UCSD-AML1 (cell line): ENCODE measurements at regions not wholly inside any gene's neighbourhood (a gene's known extent, or its start where the extent isn't known, plus 50 kb on each side); places are given as distances from the start of the nearest gene placed in this dataset.
"Not testable (repeated sequence)": the region's sequence is repeated elsewhere in the genome, so short reads cannot be mapped to it uniquely, and the experiment has no call there.

Experiments
- DNase-seq: peaks from one replicate; lab custom pipeline; 2025; ENCODE audit not compliant: unreplicated experiment; lab: John Stamatoyannopoulos, UW

DNA sequence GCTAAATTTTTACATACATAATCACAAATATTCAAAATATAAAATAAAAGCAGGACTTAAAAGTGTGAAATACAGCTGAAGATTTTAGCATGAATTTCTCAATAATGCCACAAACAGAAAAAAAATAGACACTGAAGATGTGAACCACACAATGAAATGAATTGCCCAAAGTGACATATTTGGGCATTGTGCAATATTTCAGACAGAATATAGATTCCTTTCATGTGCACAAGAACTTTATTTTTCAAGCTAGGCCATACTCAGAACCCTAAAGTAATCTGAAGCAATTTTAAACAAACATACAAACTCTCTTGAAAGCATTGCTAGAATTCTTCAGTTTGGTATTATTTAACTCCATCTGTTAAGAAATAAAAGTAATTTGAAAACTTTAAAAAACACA lies 764.1 kb downstream of the STIM2 start:
- no peak for DNase-seq

DNA sequence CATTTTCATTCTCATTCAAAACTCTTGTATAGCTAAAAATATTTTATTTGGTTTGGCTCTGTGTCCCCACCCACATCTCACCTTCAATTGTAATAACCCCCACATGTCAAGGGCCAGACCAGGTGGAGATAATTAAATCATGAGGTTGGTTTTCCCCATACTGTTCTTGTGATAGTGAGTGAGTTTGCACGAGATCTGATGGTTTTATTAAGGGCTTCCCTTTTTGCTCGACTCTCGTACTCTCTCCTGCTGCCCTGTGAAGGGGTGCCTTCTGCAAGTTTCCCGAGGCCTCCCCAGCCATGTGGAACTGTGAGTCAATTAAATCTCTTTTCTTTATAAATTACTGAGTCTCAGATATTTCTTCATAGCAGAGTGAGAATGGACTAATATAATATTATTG lies 768.0 kb downstream of the STIM2 start:
- DNase-seq: no peak

DNA sequence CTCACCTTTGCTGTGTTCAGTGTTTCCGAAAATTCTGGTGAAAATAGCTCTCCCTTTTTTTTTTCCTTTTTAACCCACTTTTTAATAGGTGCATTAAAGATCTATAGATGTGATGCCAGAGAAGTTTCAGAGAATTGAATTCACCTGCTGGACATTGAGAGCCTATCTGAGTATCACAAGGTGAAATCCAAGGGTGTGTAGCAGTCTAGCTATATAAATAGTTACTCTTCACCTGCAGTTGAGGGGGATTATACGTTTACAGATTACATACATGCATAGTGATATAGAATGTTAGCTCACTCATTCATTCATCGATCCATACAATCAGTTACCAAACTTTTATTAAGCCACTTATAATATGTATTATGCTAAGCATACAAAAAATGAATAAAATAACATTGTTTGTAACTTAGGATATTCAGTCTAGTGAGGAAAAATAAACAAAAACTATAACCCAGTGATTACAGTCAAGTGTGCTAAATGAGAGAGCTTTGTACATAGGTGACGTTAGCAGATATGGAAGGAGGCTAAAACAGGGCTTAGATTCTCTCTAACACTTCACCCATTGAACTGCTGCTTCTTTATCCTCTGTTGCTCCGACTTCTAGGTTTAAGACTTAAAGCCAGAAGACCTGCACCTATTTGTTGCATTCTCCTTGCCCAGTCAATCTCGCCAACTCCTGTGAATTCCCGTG lies 769.0 kb downstream of the STIM2 start:
- no peak for DNase-seq

DNA sequence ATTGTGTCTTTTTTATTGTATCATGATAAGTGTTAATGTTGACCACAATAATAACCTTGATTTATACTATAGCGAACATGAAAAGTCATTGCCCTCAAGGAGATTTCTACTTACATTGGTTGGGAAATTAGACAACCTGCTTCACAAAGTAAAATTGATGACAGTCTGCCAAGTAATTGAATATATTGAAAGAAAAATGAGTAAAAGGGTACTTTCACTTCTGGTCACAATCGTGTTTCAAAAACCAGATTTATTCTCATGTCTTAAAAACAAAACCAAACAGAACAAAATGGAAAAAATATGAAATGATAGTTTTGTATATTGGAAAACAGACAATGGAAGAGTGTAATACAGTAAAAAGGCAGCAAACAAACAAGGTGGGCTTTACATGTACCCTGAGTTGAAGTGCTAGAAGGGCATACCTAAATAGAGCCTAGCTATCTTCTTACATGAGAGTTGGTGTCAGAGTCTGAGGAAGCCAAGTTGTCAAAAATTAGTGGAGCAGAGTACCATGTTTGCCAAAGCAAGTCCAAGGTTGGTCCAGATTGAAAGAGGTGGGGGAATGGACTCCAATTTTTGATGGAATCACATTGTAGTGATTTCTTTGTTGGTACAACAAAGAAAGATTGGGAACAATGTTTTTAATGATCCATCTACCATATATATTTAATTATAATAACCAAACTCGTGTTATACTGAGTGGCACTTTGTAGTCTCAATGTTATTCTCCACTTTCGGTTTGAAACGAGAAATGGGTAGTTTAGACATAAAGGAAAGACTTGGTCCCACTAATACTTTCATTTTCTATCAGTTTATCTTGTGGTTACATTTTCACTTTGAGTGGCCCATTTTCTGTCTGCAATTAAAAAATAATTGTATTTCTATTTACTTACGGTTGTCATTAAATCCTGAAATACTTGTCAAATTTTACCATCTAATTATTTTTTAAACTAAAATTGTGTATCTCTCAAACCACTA lies 775.6 kb downstream of the STIM2 start:
- no peak for DNase-seq

DNA sequence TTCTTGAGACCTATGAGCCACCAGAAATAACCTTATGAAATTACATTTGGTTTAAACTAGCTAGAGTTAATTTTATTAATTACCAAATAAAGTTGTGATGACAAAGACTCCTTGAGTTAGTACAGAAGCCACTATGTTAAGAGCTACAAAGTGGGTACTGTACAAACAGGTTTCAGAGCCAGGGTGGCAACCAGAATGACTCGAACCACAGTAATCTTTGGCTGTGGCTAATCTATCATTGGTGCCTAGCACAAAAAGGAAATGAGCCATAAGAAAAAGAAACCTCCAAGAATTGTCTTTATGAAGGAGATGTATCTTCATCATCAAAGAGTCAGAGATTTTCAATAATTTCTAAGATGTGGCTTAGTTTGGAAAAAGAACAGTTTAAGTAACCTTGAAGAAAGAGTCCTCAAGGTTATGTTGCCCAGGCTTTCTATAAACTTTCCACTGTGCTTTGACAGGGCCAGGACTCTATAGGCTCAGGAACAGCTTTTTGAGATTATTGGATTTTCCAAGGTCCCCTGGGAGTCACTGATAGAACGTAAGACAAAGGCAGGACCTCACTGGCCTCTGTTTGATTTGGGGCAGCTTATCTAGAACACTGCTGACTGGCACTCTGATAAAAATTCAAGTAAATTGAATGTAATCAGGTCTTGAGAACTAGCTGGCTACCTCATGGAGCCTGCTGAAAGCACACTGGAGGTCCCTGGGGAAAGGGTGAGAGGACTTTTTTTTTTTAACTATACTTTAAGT lies 777.7 kb downstream of the STIM2 start:
- no peak for DNase-seq

DNA sequence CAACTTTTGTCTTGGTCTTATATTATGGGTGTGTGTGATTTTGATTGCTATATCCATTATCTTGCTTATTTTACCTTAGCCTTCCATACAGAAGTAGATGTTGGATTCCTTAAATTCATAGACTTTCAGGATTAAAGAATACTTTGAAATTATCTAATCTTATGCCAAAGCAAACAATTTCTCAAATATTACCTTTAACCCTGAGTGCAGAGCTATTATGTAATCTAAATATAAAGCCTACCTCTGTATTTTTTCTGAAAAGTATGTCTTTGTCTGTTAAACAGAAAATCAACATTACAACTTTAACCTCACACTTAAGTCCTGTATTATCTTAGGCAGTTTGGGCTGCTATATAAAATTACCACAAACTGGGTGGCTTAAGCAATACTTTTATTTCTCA lies 782.5 kb downstream of the STIM2 start:
- no peak for DNase-seq

DNA sequence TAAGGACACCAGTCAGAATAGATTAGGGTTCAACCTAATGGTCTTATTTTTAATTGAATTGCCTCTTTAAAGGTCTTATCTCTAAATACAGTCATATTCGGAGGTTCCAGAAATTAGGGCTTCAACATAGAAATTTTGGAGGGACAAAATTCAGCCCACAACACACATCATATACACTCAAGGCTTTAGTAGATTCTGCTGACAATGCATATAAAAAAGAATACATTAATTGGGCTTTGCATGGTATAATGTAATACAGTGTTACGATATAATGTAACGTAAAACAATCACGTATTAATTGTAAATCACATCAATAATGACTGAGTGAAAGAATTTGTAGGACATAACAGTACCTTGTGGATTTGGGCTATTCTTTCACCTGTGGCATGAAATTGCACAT lies 787.8 kb downstream of the STIM2 start:
- DNase-seq: no peak

DNA sequence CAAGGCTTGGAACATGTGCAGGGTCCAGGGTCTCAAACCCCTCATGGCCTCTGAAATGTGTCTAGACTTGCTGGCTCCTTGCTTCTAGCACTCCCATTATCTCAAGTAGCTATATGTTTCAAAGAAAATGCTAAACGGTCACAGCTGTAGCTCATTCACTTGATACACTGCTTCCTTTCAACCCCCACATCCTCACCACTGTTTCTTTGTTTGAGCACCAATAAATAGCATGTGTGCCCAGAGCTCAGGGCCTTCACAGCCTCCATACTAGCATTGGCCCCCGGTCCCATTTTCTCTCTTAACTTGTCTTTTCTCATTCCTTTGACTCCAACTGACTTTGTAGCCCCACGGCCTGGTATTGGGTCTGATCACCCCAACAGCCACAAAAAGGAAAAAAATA lies 801.8 kb downstream of the STIM2 start:
- DNase-seq: no peak

DNA sequence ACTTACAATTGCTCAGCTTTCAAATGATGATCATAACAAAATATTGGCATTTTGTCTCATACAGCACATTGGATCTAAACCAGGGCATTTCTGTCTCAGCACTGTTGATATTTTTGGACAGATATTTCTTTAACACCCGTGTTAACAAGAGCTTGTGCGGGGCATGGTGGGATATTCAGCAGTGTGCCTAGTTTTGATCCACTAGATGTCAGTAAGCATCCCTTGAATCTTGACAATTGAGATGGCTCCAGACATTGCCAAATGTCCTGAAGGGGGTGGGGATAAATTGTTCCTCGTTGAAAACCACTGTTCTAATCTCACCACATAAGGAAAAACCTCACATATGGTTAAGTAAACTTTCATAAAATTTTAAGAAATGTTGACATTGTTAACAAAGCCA lies 806.3 kb downstream of the STIM2 start:
- DNase-seq: no peak

DNA sequence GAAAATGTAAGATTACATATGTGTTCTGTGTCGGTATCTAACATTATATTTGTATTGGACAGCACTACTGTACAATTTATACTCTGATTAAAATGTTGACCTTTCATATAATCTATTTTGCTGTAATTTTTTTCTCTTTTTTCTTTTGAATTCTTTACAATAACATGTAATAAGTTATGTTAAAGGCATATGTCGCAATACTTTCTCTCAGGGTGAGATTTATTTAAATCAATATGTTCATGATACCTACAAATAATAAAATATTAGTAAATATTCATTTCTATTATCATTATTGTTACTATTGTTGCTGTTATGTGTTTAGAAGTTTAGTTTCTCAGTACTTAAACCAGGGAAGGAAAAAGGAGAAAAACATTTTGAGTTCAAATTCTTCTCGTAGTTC lies 807.4 kb downstream of the STIM2 start:
- no peak for DNase-seq

DNA sequence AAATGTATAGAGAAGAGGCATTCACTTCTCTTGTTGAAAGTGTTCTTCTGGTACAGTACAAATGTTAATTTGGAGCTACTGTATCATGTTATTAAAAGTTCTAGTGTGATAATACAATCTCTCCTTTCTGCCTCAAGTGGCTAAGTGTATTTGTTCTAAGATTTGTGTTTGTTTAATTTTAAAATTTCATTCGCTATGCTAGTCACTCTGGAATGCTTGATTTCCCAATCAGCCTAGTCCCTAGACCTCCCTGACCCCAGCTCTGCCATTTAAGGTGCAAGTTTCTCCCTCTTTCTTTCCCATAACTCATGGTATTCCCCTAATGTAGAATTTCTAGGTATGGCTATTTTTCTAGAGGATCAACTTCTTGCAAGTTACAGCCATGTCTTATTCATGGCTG lies 817.4 kb downstream of the STIM2 start:
- no peak for DNase-seq

DNA sequence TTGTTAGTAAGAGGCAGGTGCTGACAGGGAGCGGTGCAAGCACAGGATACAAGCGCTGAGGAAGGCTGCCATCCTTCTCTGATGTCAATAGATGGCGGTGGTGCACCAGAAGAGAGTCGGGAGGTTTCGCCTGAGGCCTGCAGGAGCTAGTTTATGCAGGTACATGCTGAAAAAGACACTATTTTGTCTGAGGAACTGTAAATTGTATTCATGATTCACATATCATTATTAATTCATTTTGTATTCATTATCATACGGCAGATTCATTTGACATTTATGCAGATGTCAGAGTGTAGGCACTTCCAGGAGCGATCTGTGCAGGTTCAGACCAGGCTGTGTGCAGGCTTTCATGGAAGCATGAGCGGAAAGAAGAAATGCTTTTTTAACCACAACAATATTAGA lies 824.0 kb downstream of the STIM2 start:
- DNase-seq: peak; percentile 20

DNA sequence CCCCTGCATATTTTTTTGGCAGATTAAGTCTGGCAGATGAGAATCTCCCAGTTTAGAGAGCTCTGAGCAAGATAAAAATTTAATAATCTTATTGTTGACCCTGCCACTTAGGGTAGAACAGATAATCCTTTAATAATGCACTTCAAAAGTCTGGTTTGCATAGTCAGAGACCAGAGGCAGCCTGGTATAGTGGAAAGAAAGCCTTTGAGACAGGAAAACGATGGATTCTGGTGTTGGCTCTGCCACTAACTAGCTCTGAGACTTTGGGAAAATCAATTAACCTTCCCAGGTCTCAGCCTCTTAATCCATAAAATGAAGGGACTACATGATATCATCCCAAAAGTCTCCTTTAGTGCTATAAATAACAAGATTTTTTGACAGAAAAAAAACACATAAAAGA lies 824.5 kb downstream of the STIM2 start:
- DNase-seq: no peak

DNA sequence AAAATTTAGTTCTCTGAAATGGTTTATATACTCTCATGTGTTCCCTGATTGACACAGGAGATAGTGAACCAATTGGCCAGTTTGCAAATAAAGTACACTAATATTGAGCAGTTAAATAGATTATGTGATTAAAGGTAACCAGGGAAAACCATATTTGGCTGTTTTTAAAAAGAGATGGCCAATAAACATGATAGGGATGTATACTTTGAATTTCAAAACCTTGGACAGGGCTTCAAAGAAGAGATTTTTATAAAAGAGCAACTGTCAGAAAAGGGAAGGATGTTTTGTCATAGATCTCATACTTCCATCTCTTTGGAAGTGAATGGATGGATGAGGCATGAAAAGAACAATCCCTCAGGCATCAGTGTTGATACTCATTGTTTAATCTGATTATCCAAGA lies 825.3 kb downstream of the STIM2 start:
- DNase-seq: no peak

DNA sequence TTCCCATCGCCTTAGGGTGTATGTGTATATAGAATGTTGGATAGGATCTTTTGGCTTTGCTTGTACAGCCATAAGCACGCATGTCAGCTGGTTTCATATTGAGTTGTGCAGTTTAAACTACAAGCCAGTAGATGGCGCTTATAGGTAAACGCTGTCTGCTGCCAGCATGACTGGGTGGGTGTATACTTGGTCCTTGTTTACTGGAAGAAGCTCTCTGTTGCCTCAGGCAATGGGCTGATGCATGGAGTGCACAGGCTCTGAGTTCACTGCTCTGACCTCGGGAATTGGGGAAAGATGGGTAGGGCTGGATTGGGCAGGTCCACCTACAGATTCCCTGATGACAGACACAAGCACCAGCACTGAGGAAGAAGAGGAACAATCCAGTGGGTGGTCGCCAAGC lies 831.5 kb downstream of the STIM2 start:
- peak; percentile 11 for DNase-seq

DNA sequence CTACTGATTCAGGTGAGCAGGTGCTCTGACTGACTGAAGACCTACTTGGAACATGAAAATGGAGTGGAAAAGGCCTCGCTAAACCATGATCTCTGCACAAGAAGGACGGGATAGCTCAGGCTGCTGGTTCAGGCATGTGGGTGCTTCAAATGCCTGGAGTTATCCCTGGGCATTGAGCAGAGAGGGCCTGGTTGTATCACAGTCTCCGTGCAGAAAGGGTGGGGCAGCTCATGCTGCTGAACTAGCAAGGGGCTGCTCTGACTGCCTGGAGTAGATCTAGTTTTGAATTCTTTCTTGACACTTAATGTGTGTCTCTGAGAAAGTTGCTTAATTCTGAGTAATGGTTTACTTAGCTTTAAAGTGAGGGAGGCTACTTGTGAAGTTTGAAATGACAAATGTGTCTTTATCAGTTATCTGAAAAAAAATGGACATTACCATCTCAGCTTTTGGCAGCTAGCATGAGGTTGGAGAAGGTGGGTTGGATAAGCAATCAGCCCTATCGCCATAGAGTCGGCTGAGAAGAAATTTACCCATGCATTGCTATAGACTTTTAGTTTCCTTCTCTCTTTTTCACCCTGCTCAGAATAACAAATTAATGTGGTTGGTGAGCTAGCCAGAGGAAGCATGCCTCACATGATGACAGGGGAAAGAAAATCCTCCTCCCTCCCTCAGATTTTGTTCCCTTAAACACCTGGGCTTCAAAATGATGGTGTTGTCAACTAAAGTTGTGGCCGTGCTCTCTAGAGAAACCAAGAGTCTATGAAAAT lies 832.4 kb downstream of the STIM2 start:
- no peak for DNase-seq

DNA sequence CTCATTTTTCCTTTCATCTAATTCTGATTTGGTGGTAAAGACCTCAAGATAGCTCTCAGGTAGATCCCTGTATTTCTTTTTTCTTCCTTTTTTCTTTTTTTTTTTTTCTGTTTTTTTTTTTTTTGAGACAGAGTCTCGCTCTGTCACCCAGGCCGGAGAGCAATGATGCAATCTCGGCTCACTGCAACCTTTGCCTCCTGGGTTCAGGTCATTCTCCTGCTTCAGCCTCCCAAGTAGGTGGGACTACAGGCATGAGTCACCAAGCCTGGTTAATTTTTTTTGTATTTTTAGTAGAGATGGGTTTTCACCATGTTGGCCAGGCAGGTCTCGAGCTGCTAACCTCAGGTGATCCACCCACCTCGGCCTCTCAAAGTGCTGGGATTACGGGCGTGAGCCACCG lies 835.6 kb downstream of the STIM2 start:
- DNase-seq: not testable (repeated sequence)

DNA sequence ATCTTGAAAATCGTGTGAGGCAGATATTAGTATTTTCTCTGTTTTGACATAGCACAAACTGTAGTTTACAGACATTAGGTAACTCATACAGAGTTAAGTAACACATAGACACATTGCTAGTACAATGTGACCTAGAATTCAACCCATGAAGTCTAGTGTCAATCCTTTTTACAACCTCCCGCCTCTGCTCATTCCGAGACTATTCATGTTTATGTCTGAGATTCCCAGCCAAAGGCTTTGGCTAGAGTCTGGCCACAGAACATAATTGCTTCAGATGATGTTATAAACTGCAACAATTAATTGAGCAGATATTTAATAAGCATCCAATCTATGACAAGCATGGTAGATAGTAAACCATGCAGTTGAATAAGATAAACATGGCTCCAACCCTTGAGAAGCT lies 841.0 kb downstream of the STIM2 start:
- DNase-seq: no peak

DNA sequence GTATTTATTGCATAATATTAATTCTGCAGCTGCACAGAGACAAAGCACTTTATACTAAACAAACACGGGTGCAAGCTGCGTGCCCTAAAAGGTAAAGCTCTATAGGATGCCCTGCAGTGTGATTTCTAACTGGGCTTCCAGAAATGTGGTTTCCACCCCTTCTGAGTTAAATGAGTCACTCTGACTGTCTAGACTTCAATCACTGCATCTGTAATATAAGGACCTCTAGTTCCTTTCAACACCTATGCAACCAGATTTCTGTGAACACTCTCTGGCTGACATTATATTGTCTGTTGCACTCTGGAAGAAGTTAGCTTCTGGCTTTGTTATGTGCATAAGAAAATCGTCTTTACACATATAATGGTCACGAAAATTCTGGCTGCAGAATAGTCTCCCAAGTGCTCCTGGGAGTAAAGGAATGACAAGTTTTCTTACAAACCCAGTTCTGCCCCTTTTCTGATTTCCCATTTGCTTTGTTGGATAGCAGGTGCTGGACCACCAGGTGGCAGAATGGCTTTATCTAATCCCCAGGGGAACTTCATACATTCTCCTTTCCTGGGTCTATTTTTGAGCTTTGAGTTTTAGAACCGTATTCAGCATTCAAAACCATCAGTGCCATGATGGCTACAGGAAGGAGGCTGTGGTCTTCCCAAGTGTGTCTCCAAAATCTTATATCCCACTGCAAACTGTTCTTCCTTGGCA lies 842.2 kb downstream of the STIM2 start:
- no peak for DNase-seq

DNA sequence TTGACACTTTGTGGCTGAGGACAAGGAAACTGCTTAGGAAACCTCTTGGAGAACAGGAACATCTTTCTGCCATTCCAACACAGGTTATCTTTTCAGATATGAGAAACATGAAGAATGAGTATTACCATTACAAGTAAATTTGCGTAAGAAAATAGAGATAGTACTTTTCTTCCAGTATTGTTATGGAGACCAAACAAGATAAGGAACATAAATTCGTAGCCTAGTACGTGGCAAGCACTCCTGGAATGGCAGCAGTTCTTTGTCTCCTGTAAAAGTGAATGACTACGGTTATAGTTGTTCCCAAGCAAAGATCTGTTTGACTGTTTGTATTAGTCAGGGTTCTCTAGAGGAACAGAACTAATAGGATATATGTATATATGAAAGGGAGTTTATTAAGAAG lies 843.1 kb downstream of the STIM2 start:
- no peak for DNase-seq
